ENCODE measurements at regions not wholly inside any gene's neighbourhood (a gene's known extent, or its start where the extent isn't known, plus 50 kb on each side); places are given as distances from the start of the nearest gene placed in this dataset.

DNA sequence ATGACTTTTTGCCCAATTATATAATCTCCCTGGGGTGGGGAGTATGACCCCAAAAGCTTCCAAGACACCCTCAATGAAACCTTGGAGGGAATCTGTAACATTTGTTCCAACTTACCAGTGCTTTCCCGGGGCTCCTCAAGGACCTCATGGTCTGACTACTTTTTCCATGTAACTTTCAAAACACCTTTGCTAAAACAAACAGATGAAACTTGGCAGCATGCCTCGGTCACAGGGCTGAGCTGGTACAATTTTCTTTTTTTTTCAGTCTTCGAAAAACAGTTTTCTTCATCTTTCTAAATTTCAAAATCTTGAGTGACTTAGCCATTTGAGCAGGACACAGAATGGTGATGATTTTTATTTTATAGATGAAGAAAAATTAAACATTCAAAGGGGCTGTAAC, 241.2 kb downstream of the BMP7 start:
- no CpG with 5 or more reads among the region's 3 CpGs for WGBS (ENCODE audit: extremely low coverage, insufficient coverage, low lambda C conversion rate)
- no peak overlapping the region for H2BK120ac ChIP-seq (ENCODE audit: low read depth, low read length)
- DNase-seq: no peak
- H2AK5ac ChIP-seq (ENCODE audit: low read length): no peak overlapping the region
- no peaks in the 10 kb centered on the region for H3K4me1 ChIP-seq (ENCODE audit: control insufficient read depth, low read depth, low read length)
- no peak overlapping the region for H3K18ac ChIP-seq (ENCODE audit: low read length)
- no peak overlapping the region for H2BK5ac ChIP-seq (ENCODE audit: low read length)
- H3K4me3 ChIP-seq (ENCODE audit: low read length): no peak overlapping the region
- H3K27ac ChIP-seq (ENCODE audit: low read depth, low read length): no peak overlapping the region
- no peaks in the 10 kb centered on the region for H3K27me3 ChIP-seq (ENCODE audit: insufficient read depth, low read length, poor library complexity)
- H3K79me1 ChIP-seq (ENCODE audit: low read length): no peaks in the 10 kb centered on the region
- no peak overlapping the region for H3K23ac ChIP-seq (ENCODE audit: low read length)
- no peak overlapping the region for H3K4me2 ChIP-seq (ENCODE audit: low read length)
- H3K9ac ChIP-seq (ENCODE audit: low read length): no peak overlapping the region
- H3K4ac ChIP-seq (ENCODE audit: low read depth, low read length): no peak overlapping the region
- H3K56ac ChIP-seq (ENCODE audit: low read length): no peak overlapping the region
- H4K5ac ChIP-seq (ENCODE audit: low read length): no peak overlapping the region
- no peak overlapping the region for H2BK15ac ChIP-seq (replicated peaks; ENCODE audit: low read depth)
- H3K79me2 ChIP-seq (ENCODE audit: control insufficient read depth, insufficient read depth, low read length): no peaks in the 10 kb centered on the region
- H3K36me3 ChIP-seq (ENCODE audit: control insufficient read depth, insufficient read depth, low read length): no peaks in the 10 kb centered on the region
- no peak overlapping the region for H4K8ac ChIP-seq (ENCODE audit: low read depth, low read length)

DNA sequence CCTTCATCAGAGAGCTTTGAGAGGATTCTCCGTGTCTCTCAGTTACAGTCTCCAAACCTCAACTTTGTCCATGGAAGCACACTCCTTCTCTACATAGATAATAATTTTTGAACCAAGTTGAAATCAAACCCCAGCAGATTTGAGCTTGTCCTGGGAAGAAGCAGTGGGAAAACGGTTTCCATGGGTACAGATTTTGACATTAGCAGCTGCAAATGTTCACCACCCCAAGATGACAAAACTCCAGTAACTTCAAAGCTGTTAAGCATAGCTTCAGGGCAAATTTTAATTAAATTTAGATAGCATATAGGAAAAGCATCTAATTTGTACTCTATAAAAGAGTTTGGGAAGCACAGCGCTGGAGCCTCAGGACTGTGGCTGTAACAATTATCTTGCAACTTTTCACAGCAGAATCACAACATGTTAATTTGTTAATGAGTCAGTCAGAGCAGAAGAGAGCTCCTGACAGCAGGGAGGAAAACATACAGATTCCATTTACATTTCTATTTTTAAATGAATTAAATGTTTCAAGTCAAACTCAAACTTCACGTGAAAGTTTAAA, 240.7 kb downstream of the BMP7 start:
- Histone ChIP-seq H2BK5ac (ENCODE audit: low read length) (no peak overlapping the region), H2BK120ac (ENCODE audit: low read depth, low read length) (no peak overlapping the region), H4K8ac (ENCODE audit: low read depth, low read length) (no peak overlapping the region), H3K36me3 (ENCODE audit: control insufficient read depth, insufficient read depth, low read length) (no peaks in the 10 kb centered on the region), H3K27ac (ENCODE audit: low read depth, low read length) (no peak overlapping the region), H3K79me1 (ENCODE audit: low read length) (no peaks in the 10 kb centered on the region), H3K4me1 (ENCODE audit: control insufficient read depth, low read depth, low read length) (no peaks in the 10 kb centered on the region), H2AK5ac (ENCODE audit: low read length) (no peak overlapping the region), H3K9ac (ENCODE audit: low read length) (no peak overlapping the region), H4K5ac (ENCODE audit: low read length) (no peak overlapping the region), H2BK15ac (replicated peaks; ENCODE audit: low read depth) (no peak overlapping the region), H3K4ac (ENCODE audit: low read depth, low read length) (no peak overlapping the region), H3K23ac (ENCODE audit: low read length) (no peak overlapping the region), H3K79me2 (ENCODE audit: control insufficient read depth, insufficient read depth, low read length) (no peaks in the 10 kb centered on the region), H3K27me3 (ENCODE audit: insufficient read depth, low read length, poor library complexity) (no peaks in the 10 kb centered on the region), H3K56ac (ENCODE audit: low read length) (no peak overlapping the region), H3K18ac (ENCODE audit: low read length) (no peak overlapping the region), H3K4me2 (ENCODE audit: low read length) (no peak overlapping the region), H3K4me3 (ENCODE audit: low read length) (no peak overlapping the region)
- no CpG with 5 or more reads among the region's 4 CpGs for WGBS (ENCODE audit: extremely low coverage, insufficient coverage, low lambda C conversion rate)
- DNase-seq: no peak

DNA sequence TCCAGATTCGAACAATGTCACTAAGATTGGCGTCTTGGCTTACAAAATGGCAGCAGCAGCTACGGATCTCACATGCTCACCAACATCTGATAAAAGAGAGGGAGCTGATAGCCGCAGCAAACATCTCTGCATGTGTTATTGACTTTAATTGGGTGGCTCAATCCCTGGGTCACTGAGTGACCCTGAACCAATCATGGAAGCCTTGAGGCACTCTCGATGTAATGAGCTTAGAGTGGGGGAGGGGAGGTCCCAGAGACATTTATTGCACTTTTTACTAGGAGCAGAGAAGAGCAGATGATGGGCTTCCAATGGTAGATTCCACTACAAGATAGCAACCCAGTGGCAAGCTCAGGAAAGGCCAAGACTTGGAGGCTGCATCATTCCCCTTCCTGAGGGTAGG, 238.7 kb downstream of the BMP7 start:
- H3K4me1 ChIP-seq (ENCODE audit: control insufficient read depth, low read depth, low read length): no peaks in the 10 kb centered on the region
- no peak overlapping the region for H3K56ac ChIP-seq (ENCODE audit: low read length)
- no peaks in the 10 kb centered on the region for H3K79me1 ChIP-seq (ENCODE audit: low read length)
- peak; percentile 52 for DNase-seq
- no peak overlapping the region for H4K5ac ChIP-seq (ENCODE audit: low read length)
- WGBS (ENCODE audit: extremely low coverage, insufficient coverage, low lambda C conversion rate): no CpG with 5 or more reads among the region's 5 CpGs
- H3K9ac ChIP-seq (ENCODE audit: low read length): no peak overlapping the region
- H3K36me3 ChIP-seq (ENCODE audit: control insufficient read depth, insufficient read depth, low read length): no peaks in the 10 kb centered on the region
- H4K8ac ChIP-seq (ENCODE audit: low read depth, low read length): no peak overlapping the region
- no peak overlapping the region for H2BK15ac ChIP-seq (replicated peaks; ENCODE audit: low read depth)
- no peak overlapping the region for H3K18ac ChIP-seq (ENCODE audit: low read length)
- H2BK120ac ChIP-seq (ENCODE audit: low read depth, low read length): no peak overlapping the region
- H3K27me3 ChIP-seq (ENCODE audit: insufficient read depth, low read length, poor library complexity): no peaks in the 10 kb centered on the region
- no peak overlapping the region for H3K23ac ChIP-seq (ENCODE audit: low read length)
- H3K27ac ChIP-seq (ENCODE audit: low read depth, low read length): no peak overlapping the region
- H3K4me2 ChIP-seq (ENCODE audit: low read length): no peak overlapping the region
- H2BK5ac ChIP-seq (ENCODE audit: low read length): no peak overlapping the region
- H3K4me3 ChIP-seq (ENCODE audit: low read length): no peak overlapping the region
- no peak overlapping the region for H3K4ac ChIP-seq (ENCODE audit: low read depth, low read length)
- no peaks in the 10 kb centered on the region for H3K79me2 ChIP-seq (ENCODE audit: control insufficient read depth, insufficient read depth, low read length)
- no peak overlapping the region for H2AK5ac ChIP-seq (ENCODE audit: low read length)

DNA sequence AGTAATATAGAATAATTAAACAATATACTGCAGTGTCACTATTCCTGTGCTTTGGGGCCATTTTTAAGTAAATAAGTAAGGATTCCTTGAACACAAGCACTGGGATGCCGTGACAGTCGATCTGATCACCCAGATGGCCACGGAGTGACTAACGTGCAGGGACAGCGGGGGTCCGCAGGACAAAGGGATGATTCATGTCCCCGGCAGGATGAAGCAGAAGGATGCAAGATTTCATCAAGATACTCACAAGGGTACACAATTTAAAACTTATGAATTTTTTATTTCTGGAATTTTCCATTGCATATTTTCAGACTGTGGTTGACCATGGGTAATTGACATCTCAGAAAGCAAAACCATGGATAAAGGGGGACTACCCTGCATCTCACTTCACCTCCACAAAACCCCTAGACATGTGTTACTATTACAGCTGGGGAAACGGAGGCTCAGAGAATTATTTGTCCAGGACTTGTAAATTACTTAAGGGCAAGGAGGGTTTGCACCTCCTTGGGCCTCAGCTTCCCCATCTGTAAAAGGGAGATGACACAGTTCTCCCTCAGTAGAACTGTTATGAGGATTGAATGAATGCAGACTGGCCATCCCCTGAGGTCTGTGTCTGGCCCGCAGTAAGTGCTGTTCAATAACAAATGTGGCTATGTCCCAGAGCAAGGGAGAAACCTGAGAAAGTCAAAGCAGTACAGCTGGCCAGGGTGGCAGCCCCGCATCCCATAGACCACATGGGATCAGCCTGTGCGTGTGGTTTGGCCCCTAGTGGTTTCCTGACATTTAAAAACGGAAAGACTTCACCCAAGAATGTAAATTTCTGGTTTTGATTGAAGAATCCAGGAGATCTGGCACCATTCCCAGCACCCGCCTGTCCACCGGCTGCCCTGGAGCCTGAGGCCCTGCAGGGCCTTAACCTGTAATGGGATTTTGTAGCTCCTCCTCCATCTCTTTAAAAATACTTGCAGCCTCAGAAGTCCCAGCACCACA, 235.5 kb downstream of the BMP7 start:
- Histone ChIP-seq H4K8ac (ENCODE audit: low read depth, low read length) (no peak overlapping the region), H3K4me3 (ENCODE audit: low read length) (no peak overlapping the region), H3K27ac (ENCODE audit: low read depth, low read length) (no peak overlapping the region), H3K9ac (ENCODE audit: low read length) (no peak overlapping the region), H4K5ac (ENCODE audit: low read length) (no peak overlapping the region), H2BK15ac (replicated peaks; ENCODE audit: low read depth) (no peak overlapping the region), H2BK5ac (ENCODE audit: low read length) (no peak overlapping the region), H3K18ac (ENCODE audit: low read length) (no peak overlapping the region), H3K36me3 (ENCODE audit: control insufficient read depth, insufficient read depth, low read length) (no peaks in the 10 kb centered on the region), H3K4ac (ENCODE audit: low read depth, low read length) (no peak overlapping the region), H3K56ac (ENCODE audit: low read length) (no peak overlapping the region), H2BK120ac (ENCODE audit: low read depth, low read length) (no peak overlapping the region), H3K4me1 (ENCODE audit: control insufficient read depth, low read depth, low read length) (no peaks in the 10 kb centered on the region), H3K79me2 (ENCODE audit: control insufficient read depth, insufficient read depth, low read length) (no peaks in the 10 kb centered on the region), H3K4me2 (ENCODE audit: low read length) (no peak overlapping the region), H2AK5ac (ENCODE audit: low read length) (no peak overlapping the region), H3K79me1 (ENCODE audit: low read length) (no peaks in the 10 kb centered on the region), H3K23ac (ENCODE audit: low read length) (no peak overlapping the region), H3K27me3 (ENCODE audit: insufficient read depth, low read length, poor library complexity) (no peaks in the 10 kb centered on the region)
- WGBS (ENCODE audit: extremely low coverage, insufficient coverage, low lambda C conversion rate): no CpG with 5 or more reads among the region's 14 CpGs
- DNase-seq: no peak

DNA sequence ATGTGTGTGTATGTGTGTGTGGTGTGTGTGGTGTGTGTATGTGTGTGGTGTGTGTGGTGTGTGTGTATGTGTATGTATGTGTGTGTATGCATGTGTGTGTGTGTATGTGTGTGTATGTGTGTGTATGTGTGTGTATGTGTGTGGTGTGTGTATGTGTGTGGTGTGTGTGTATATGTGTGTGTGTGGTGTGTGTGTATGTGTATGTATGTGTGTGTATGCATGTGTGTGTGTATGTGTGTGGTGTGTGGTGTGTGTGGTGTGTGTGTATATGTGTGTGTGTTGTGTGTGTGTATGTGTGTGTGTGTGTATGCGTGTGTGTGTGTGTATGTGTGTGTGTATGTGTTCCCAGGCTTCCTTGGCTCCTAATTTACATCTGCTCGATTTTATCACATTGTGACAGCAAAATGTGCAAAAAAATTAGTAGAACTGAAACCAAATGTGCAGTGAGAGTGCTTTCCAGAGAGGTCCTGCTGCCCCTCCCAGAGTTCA, 234.5 kb downstream of the BMP7 start:
- no peak overlapping the region for H4K8ac ChIP-seq (ENCODE audit: low read depth, low read length)
- H3K56ac ChIP-seq (ENCODE audit: low read length): no peak overlapping the region
- no peak overlapping the region for H3K4me2 ChIP-seq (ENCODE audit: low read length)
- no peak overlapping the region for H3K4ac ChIP-seq (ENCODE audit: low read depth, low read length)
- no peak overlapping the region for H3K18ac ChIP-seq (ENCODE audit: low read length)
- WGBS (ENCODE audit: extremely low coverage, insufficient coverage, low lambda C conversion rate): no CpG with 5 or more reads among the region's 2 CpGs
- H3K27ac ChIP-seq (ENCODE audit: low read depth, low read length): no peak overlapping the region
- no peak overlapping the region for H3K23ac ChIP-seq (ENCODE audit: low read length)
- H3K4me3 ChIP-seq (ENCODE audit: low read length): no peak overlapping the region
- H2AK5ac ChIP-seq (ENCODE audit: low read length): no peak overlapping the region
- no peak overlapping the region for H3K9ac ChIP-seq (ENCODE audit: low read length)
- no peaks in the 10 kb centered on the region for H3K79me1 ChIP-seq (ENCODE audit: low read length)
- no peak for DNase-seq
- H2BK15ac ChIP-seq (replicated peaks; ENCODE audit: low read depth): no peak overlapping the region
- H2BK5ac ChIP-seq (ENCODE audit: low read length): no peak overlapping the region
- H4K5ac ChIP-seq (ENCODE audit: low read length): no peak overlapping the region
- H3K79me2 ChIP-seq (ENCODE audit: control insufficient read depth, insufficient read depth, low read length): no peaks in the 10 kb centered on the region
- H3K36me3 ChIP-seq (ENCODE audit: control insufficient read depth, insufficient read depth, low read length): no peaks in the 10 kb centered on the region
- no peaks in the 10 kb centered on the region for H3K27me3 ChIP-seq (ENCODE audit: insufficient read depth, low read length, poor library complexity)
- H2BK120ac ChIP-seq (ENCODE audit: low read depth, low read length): no peak overlapping the region
- no peaks in the 10 kb centered on the region for H3K4me1 ChIP-seq (ENCODE audit: control insufficient read depth, low read depth, low read length)
